Memory B cell (primary cell): ENCODE measurements at regions not wholly inside any gene's neighbourhood (a gene's known extent, or its start where the extent isn't known, plus 50 kb on each side); places are given as distances from the start of the nearest gene placed in this dataset.
"Not testable (repeated sequence)": the region's sequence is repeated elsewhere in the genome, so short reads cannot be mapped to it uniquely, and the experiment has no call there.

ENCODE experiments used
- ATAC-seq: fragments of 150-1000 bp; cut with Tn5 transposase; 2 replicates; pipeline ENCODE4 v1.10.0; 2021; ENCODE audit warnings: low read depth, mild to moderate bottlenecking, moderate library complexity
- DNase-seq, 2 donors: peaks; one replicate each; pipeline ENCODE4 v3.0.0; 2022; ENCODE audit warnings: low spot score in 2 of 2
- H3K27ac Mint-ChIP-seq: one replicate; pipeline ENCODE4 v1.8.0; 2022; ENCODE audit warnings: mild to moderate bottlenecking, moderate library complexity, mixed read lengths
- H3K27me3 Mint-ChIP-seq: one replicate; pipeline ENCODE4 v1.8.0; 2022; ENCODE audit warnings: mixed read lengths
- H3K36me3 Mint-ChIP-seq: one replicate; pipeline ENCODE4 v1.8.0; 2022; ENCODE audit warnings: mild to moderate bottlenecking, mixed read lengths
- H3K4me1 Mint-ChIP-seq: one replicate; pipeline ENCODE4 v1.8.0; 2022; ENCODE audit warnings: mixed read lengths
- H3K4me3 Mint-ChIP-seq: one replicate; pipeline ENCODE4 v1.8.0; 2022; ENCODE audit warnings: mild to moderate bottlenecking, moderate library complexity, mixed read lengths
- H3K9me3 Mint-ChIP-seq: one replicate; pipeline ENCODE4 v1.8.0; 2022; ENCODE audit warnings: mixed read lengths

DNA sequence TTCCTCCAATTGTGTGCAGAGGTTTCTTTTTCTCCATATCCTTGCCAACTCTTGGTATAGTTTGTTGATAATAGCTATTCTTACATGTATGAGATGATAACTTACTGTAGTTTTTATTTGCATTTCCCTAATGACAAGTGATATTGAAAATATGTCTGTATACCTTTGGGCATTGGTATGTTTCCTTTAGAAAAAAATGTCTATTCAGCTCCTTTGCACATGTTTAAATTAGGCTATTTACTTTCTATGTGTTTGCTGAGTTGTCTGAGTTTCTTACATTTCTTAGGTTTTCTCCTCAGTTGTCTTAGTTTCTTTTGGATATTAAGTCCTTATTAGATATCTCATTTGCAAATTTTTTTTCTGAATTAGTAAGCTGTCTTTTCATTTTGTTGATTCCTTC lies 487.3 kb upstream of the EPHA5 start:
- H3K4me1 Mint-ChIP-seq, result no peaks in the 10 kb centered on the region
- H3K4me3 Mint-ChIP-seq, result no peak overlapping the region
- peaks cover 1% of the 10 kb centered on the region for H3K9me3 Mint-ChIP-seq
- H3K27ac Mint-ChIP-seq, result no peak overlapping the region
- ATAC-seq (no peak), DNase-seq (no peak)
- H3K36me3 Mint-ChIP-seq, result no peaks in the 10 kb centered on the region
- no peaks in the 10 kb centered on the region for H3K27me3 Mint-ChIP-seq

- H3K4me3 Mint-ChIP-seq, result no peak overlapping the region
- H3K36me3 Mint-ChIP-seq, result no peaks in the 10 kb centered on the region
- H3K27me3 Mint-ChIP-seq, result no peaks in the 10 kb centered on the region
- H3K4me1 Mint-ChIP-seq, result no peaks in the 10 kb centered on the region
- no peak for ATAC-seq
- DNase-seq, result no peak
- peaks cover under 1% of the 10 kb centered on the region for H3K9me3 Mint-ChIP-seq
- no peak overlapping the region for H3K27ac Mint-ChIP-seq
Observed at GRCh38 chr4:66130042-66130441, 459.8 kb upstream of the EPHA5 start.

- peaks cover 3% of the 10 kb centered on the region for H3K9me3 Mint-ChIP-seq
- DNase-seq (no peak), ATAC-seq (no peak)
- no peaks in the 10 kb centered on the region for H3K36me3 Mint-ChIP-seq
- no peaks in the 10 kb centered on the region for H3K4me1 Mint-ChIP-seq
- H3K27me3 Mint-ChIP-seq, result no peaks in the 10 kb centered on the region
- H3K4me3 Mint-ChIP-seq, result no peak overlapping the region
- no peak overlapping the region for H3K27ac Mint-ChIP-seq
Observed at GRCh38 chr4:66123831-66124413, 453.6 kb upstream of the EPHA5 start.

- ATAC-seq, result no peak
- no peak for DNase-seq
Observed at GRCh38 chr4:66123190-66123589, 452.9 kb upstream of the EPHA5 start.

GRCh38 chr4:66115231-66115630 lies 444.9 kb upstream of the EPHA5 start:
- H3K4me1 Mint-ChIP-seq, DNase-seq, ATAC-seq: not testable (repeated sequence)

More at GRCh38 chr4:66123190-66123589, 452.9 kb upstream of the EPHA5 start:
- peaks cover 3% of the 10 kb centered on the region for H3K9me3 Mint-ChIP-seq
- no peaks in the 10 kb centered on the region for H3K36me3 Mint-ChIP-seq
- no peak overlapping the region for H3K4me3 Mint-ChIP-seq
- no peak overlapping the region for H3K27ac Mint-ChIP-seq
- H3K4me1 Mint-ChIP-seq, result no peaks in the 10 kb centered on the region
- H3K27me3 Mint-ChIP-seq, result no peaks in the 10 kb centered on the region

DNA sequence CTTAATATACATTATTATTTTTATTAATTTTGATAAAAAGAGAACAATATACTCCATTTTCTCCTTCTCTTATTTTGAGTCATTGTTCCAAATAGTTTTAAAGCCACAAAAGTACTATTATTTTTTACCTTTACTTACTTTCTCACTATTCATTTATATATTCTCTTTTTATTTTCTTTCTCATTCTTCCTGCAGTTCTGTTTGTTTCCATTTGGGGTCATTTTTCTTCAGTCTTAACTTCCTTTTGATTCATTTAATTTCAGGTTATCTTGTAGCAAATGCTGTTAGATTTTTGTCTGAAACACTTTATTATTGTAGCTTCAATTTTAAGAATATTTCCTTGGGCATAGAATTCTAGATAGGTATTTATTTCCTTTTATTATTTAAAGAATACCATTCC lies 438.6 kb upstream of the EPHA5 start:
- Mint-ChIP-seq H3K9me3 (peaks cover 5% of the 10 kb centered on the region), H3K4me1 (no peaks in the 10 kb centered on the region), H3K4me3 (no peak overlapping the region), H3K36me3 (no peaks in the 10 kb centered on the region), H3K27me3 (no peaks in the 10 kb centered on the region), H3K27ac (no peak overlapping the region)
- ATAC-seq, result no peak
- no peak for DNase-seq

More at GRCh38 chr4:66115231-66115630, 444.9 kb upstream of the EPHA5 start:
- not testable (repeated sequence) for H3K27me3 Mint-ChIP-seq, H3K4me3 Mint-ChIP-seq, H3K27ac Mint-ChIP-seq, H3K36me3 Mint-ChIP-seq, H3K9me3 Mint-ChIP-seq

- Mint-ChIP-seq H3K4me1 (no peaks in the 10 kb centered on the region), H3K9me3 (peaks cover 10% of the 10 kb centered on the region), H3K4me3 (no peak overlapping the region), H3K27ac (no peak overlapping the region), H3K36me3 (no peaks in the 10 kb centered on the region), H3K27me3 (no peaks in the 10 kb centered on the region)
- no peak for DNase-seq
- no peak for ATAC-seq
Observed at GRCh38 chr4:66097218-66097617, 426.9 kb upstream of the EPHA5 start.

GRCh38 chr4:66095065-66095464 lies 424.8 kb upstream of the EPHA5 start:
- Mint-ChIP-seq H3K27ac (no peak overlapping the region), H3K36me3 (no peaks in the 10 kb centered on the region), H3K9me3 (peaks cover 9% of the 10 kb centered on the region), H3K4me3 (no peak overlapping the region), H3K4me1 (no peaks in the 10 kb centered on the region), H3K27me3 (no peaks in the 10 kb centered on the region)
- ATAC-seq (no peak), DNase-seq (no peak)

- Mint-ChIP-seq H3K4me3 (no peak overlapping the region), H3K9me3 (peaks cover 9% of the 10 kb centered on the region), H3K27ac (no peak overlapping the region), H3K36me3 (no peaks in the 10 kb centered on the region), H3K27me3 (no peaks in the 10 kb centered on the region), H3K4me1 (no peaks in the 10 kb centered on the region)
- ATAC-seq (no peak), DNase-seq (no peak)
Observed at GRCh38 chr4:66094070-66094469, 423.8 kb upstream of the EPHA5 start.

- ATAC-seq (no peak), DNase-seq (no peak)
- Mint-ChIP-seq H3K9me3 (peaks cover 6% of the 10 kb centered on the region), H3K4me1 (no peaks in the 10 kb centered on the region), H3K27ac (no peak overlapping the region), H3K27me3 (no peaks in the 10 kb centered on the region), H3K36me3 (no peaks in the 10 kb centered on the region), H3K4me3 (no peak overlapping the region)
Observed at GRCh38 chr4:66091786-66092185, 421.5 kb upstream of the EPHA5 start.

GRCh38 chr4:66073961-66074360 lies 403.7 kb upstream of the EPHA5 start:
- no peak overlapping the region for H3K27ac Mint-ChIP-seq
- H3K4me1 Mint-ChIP-seq, result no peaks in the 10 kb centered on the region
- no peak overlapping the region for H3K4me3 Mint-ChIP-seq
- no peaks in the 10 kb centered on the region for H3K36me3 Mint-ChIP-seq
- H3K9me3 Mint-ChIP-seq, result peaks cover 8% of the 10 kb centered on the region
- DNase-seq (no peak), ATAC-seq (no peak)
- H3K27me3 Mint-ChIP-seq, result no peaks in the 10 kb centered on the region

DNA sequence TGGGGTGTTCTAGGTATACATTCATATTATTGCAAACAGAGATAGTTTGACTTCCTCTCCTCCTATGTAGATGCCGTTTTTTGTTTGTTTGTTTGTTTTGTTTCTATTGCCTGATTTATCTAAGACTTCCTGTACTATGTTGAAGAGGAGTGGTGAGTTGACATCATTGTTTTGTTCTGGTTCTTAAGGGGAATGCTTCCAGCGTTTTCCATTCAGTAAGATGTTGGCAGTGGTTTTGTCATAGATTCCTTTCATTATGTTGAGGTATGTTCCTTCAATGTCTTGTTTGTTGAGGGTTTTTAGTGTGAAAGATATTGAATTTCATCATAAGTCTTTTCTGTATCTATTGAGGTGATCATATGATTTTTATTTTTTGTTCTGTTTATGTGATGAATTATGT lies 401.6 kb upstream of the EPHA5 start:
- Mint-ChIP-seq H3K4me1 (no peaks in the 10 kb centered on the region), H3K27me3 (no peaks in the 10 kb centered on the region), H3K9me3 (peaks cover 8% of the 10 kb centered on the region), H3K36me3 (no peaks in the 10 kb centered on the region), H3K4me3 (no peak overlapping the region), H3K27ac (no peak overlapping the region)
- no peak for DNase-seq
- ATAC-seq, result no peak

GRCh38 chr4:66062921-66063320 lies 392.6 kb upstream of the EPHA5 start:
- no peak overlapping the region for H3K4me3 Mint-ChIP-seq
- H3K27me3 Mint-ChIP-seq, result no peaks in the 10 kb centered on the region
- no peak overlapping the region for H3K27ac Mint-ChIP-seq
- no peak for DNase-seq
- ATAC-seq, result no peak
- no peaks in the 10 kb centered on the region for H3K4me1 Mint-ChIP-seq
- no peaks in the 10 kb centered on the region for H3K36me3 Mint-ChIP-seq
- H3K9me3 Mint-ChIP-seq, result peaks cover 1% of the 10 kb centered on the region

- H3K4me1 Mint-ChIP-seq, result no peaks in the 10 kb centered on the region
- no peaks in the 10 kb centered on the region for H3K36me3 Mint-ChIP-seq
- H3K9me3 Mint-ChIP-seq, result peaks cover 4% of the 10 kb centered on the region
- H3K4me3 Mint-ChIP-seq, result no peak overlapping the region
- no peak overlapping the region for H3K27ac Mint-ChIP-seq
- H3K27me3 Mint-ChIP-seq, result no peaks in the 10 kb centered on the region
- ATAC-seq (no peak), DNase-seq (no peak)
Observed at GRCh38 chr4:66062044-66062443, 391.8 kb upstream of the EPHA5 start.

DNA sequence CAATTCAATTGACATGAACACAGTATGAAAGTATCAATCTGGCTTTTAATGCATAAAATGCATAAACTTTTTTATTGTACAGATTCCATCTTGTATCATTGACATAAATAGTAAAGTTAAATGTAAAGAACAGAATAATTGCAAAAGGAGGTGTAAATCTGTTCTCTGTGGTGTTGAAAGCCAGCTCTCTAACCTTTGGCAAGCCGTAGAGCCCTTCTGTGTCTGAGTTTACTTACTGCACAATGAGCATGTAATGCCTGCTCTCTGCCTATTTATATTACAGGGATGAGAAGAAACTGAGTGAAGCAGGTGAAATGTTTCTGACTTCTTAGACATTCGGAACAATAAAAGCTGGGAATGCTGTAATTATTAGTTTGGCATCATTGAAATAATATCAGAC lies 389.3 kb upstream of the EPHA5 start:
- ATAC-seq (no peak), DNase-seq (no peak)
- Mint-ChIP-seq H3K27me3 (no peaks in the 10 kb centered on the region), H3K36me3 (no peaks in the 10 kb centered on the region), H3K4me3 (no peak overlapping the region), H3K27ac (no peak overlapping the region), H3K4me1 (no peaks in the 10 kb centered on the region), H3K9me3 (peaks cover 8% of the 10 kb centered on the region)
